ENCODE measurements at regions not wholly inside any gene's neighbourhood (a gene's known extent, or its start where the extent isn't known, plus 50 kb on each side); places are given as distances from the start of the nearest gene placed in this dataset.

- DNase-seq (ENCODE audit: extremely low read depth, low read depth), result peak; percentile 68
- no peak for TF ChIP-seq CTCF (IDR thresholded peaks at IDR 0.05; ENCODE audit: low read depth, low read length)
These were observed 53.9 kb upstream of the PTGFRN start for GRCh38 chr1:116855773-116856201.

- no peak for DNase-seq (ENCODE audit: extremely low read depth, low read depth)
- TF ChIP-seq CTCF (IDR thresholded peaks at IDR 0.05; ENCODE audit: low read depth, low read length), result no peak
These were observed 53.4 kb upstream of the PTGFRN start for GRCh38 chr1:116856312-116856711.

- no peak for TF ChIP-seq CTCF (IDR thresholded peaks at IDR 0.05; ENCODE audit: low read depth, low read length)
- DNase-seq (ENCODE audit: extremely low read depth, low read depth), result no peak
These were observed 52.6 kb upstream of the PTGFRN start for GRCh38 chr1:116857092-116857491.
